ENCODE measurements at regions not wholly inside any gene's neighbourhood (a gene's known extent, or its start where the extent isn't known, plus 50 kb on each side); places are given as distances from the start of the nearest gene placed in this dataset.

DNA sequence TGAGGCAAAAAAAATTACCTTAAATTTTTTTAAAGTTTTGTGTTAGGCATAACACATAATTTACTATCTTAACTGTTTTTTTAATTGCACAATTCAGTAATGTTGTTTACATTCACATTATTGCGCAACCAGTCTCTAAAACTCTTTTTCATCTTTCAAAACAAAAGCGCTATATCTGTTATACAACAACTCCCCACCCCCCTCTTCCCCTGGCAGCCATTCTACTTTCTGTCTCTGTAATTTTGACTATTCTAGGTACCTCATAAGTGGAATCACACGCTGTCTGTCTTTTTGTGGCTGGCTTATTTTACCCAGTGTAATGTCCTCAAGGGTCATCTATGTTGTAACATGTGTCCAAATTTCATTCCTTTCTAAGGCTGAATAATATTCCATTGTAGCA, 241.5 kb upstream of the DMRT1 start:
- TF ChIP-seq POLR2AphosphoS5 (IDR thresholded peaks at IDR 0.05; ENCODE audit: low read depth, low read length) (no peak), TAF1 (IDR thresholded peaks at IDR 0.05; ENCODE audit: borderline replicate concordance, low read depth, low read length) (no peak)
